ENCODE measurements at regions not wholly inside any gene's neighbourhood (a gene's known extent, or its start where the extent isn't known, plus 50 kb on each side); places are given as distances from the start of the nearest gene placed in this dataset.

- TF ChIP-seq MAX (IDR thresholded peaks at IDR 0.05), result no peak
- no peak for TF ChIP-seq EZH2phosphoT487 (IDR thresholded peaks at IDR 0.05; ENCODE audit: borderline replicate concordance)
- no peak for TF ChIP-seq POLR2A (IDR thresholded peaks at IDR 0.05; ENCODE audit: borderline replicate concordance, extremely low read depth, insufficient read depth, insufficient read length)
- no peak for TF ChIP-seq SRF (IDR thresholded peaks at IDR 0.05; ENCODE audit: low read depth)
- TF ChIP-seq JUND (IDR thresholded peaks at IDR 0.05), result no peak
- TF ChIP-seq TCF7L2 (IDR thresholded peaks at IDR 0.05; ENCODE audit: borderline replicate concordance, extremely low read depth, insufficient read depth, insufficient read length), result no peak
- TF ChIP-seq RAD21 (IDR thresholded peaks at IDR 0.05; ENCODE audit: low read depth), result no peak
- no peak for TF ChIP-seq CTCF (IDR thresholded peaks at IDR 0.05 in 2 of 3, conservative IDR thresholded peaks at IDR 0.05 in 1 of 3; ENCODE audit: borderline replicate concordance in 1 of 3, insufficient read depth in 1 of 3, low read depth in 2 of 3, low read length in 2 of 3)
- TF ChIP-seq FOSL1 (IDR thresholded peaks at IDR 0.05; ENCODE audit: low read depth), result no peak
- no peak for TF ChIP-seq EGR1 (IDR thresholded peaks at IDR 0.05; ENCODE audit: low read depth)
- TF ChIP-seq YY1 (IDR thresholded peaks at IDR 0.05; ENCODE audit: extremely low read depth, insufficient replicate concordance, low read depth, low read length), result no peak
These were observed 784.7 kb upstream of the FBXO33 start for GRCh38 chr14:40216976-40217375.
